MM.1S (cell line): ENCODE measurements at regions not wholly inside any gene's neighbourhood (a gene's known extent, or its start where the extent isn't known, plus 50 kb on each side); places are given as distances from the start of the nearest gene placed in this dataset.

Source experiments
- DNase-seq: peaks from one replicate; pipeline ENCODE4 v3.0.0-alpha.2; 2015
- H2AFZ ChIP-seq: fragments of 300-600 bp; sonication (generic); 2 replicates; pipeline ENCODE4 v1.6.0; 2016; ENCODE audit warnings: antibody characterized with exemption, low read length
- H3F3A ChIP-seq: fragments of 300-600 bp; sonication (generic); 2 replicates; pipeline ENCODE4 v1.6.1; 2016; ENCODE audit warnings: mild to moderate bottlenecking, antibody characterized with exemption, low read length, moderate library complexity, mixed read lengths; ENCODE audit not compliant: insufficient read depth
- H3K27ac ChIP-seq: fragments of 300-600 bp; sonication (generic); 2 replicates; pipeline ENCODE4 v1.5.1; 2016; ENCODE audit warnings: mild to moderate bottlenecking, low read length
- H3K27me3 ChIP-seq: fragments of 300-600 bp; sonication (generic); replicated peaks from 2 replicates; pipeline ENCODE4 v1.6.0; 2016; ENCODE audit warnings: low read length; ENCODE audit not compliant: insufficient read depth
- H3K36me3 ChIP-seq: fragments of 300-600 bp; sonication (generic); replicated peaks from 2 replicates; pipeline ENCODE4 v1.6.1; 2016; ENCODE audit warnings: mild to moderate bottlenecking, low read length, mixed read lengths; ENCODE audit not compliant: insufficient read depth
- H3K4me1 ChIP-seq: fragments of 300-600 bp; sonication (generic); 2 replicates; pipeline ENCODE4 v1.6.1; 2016; ENCODE audit warnings: low read length, mixed read lengths
- H3K4me2 ChIP-seq: fragments of 300-600 bp; sonication (generic); 2 replicates; pipeline ENCODE4 v1.6.0; 2016; ENCODE audit warnings: low read depth, low read length
- H3K4me3 ChIP-seq: fragments of 300-600 bp; sonication (generic); 2 replicates; pipeline ENCODE4 v1.5.1; 2016; ENCODE audit warnings: low read length, mixed read lengths
- H3K79me2 ChIP-seq: fragments of 300-600 bp; sonication (generic); 2 replicates; pipeline ENCODE4 v1.6.1; 2016; ENCODE audit warnings: mixed run types, low read length, mixed read lengths
- H3K9ac ChIP-seq: fragments of 300-600 bp; sonication (generic); 2 replicates; pipeline ENCODE4 v1.6.1; 2016; ENCODE audit warnings: low read length, mixed read lengths
- H3K9me2 ChIP-seq: fragments of 300-600 bp; sonication (generic); replicated peaks from 2 replicates; pipeline ENCODE4 v1.6.1; 2016; ENCODE audit warnings: mild to moderate bottlenecking, low read length, mixed read lengths; ENCODE audit not compliant: insufficient read depth
- H3K9me3 ChIP-seq: fragments of 300-600 bp; sonication (generic); replicated peaks from 2 replicates; pipeline ENCODE4 v1.6.1; 2016; ENCODE audit warnings: mild to moderate bottlenecking, low read length, mixed read lengths; ENCODE audit not compliant: insufficient read depth
- H4K20me1 ChIP-seq: fragments of 300-600 bp; sonication (generic); 2 replicates; pipeline ENCODE4 v1.6.1; 2016; ENCODE audit warnings: mild to moderate bottlenecking, low read length, moderate library complexity, mixed read lengths; ENCODE audit not compliant: insufficient read depth
- EZH2 ChIP-seq: fragments of 300-600 bp; sonication (generic); optimal IDR thresholded peaks from 2 replicates; pipeline ENCODE3; 2017; ENCODE audit warnings: low read depth, mild to moderate bottlenecking, antibody characterized with exemption, low read length, mixed read lengths
- EZH2phosphoT487 ChIP-seq: fragments of 300-600 bp; sonication (generic); IDR thresholded peaks from 2 replicates; pipeline ENCODE4 v1.6.1; 2018; ENCODE audit warnings: antibody characterized with exemption, low read length
- TF ChIP-seq, protein P1 (sequence below): fragments of 300-600 bp; sonication (generic); IDR thresholded peaks from 2 replicates; pipeline ENCODE4 v1.5.1; 2016; ENCODE audit warnings: antibody characterized with exemption, low read length, mixed read lengths

DNA sequence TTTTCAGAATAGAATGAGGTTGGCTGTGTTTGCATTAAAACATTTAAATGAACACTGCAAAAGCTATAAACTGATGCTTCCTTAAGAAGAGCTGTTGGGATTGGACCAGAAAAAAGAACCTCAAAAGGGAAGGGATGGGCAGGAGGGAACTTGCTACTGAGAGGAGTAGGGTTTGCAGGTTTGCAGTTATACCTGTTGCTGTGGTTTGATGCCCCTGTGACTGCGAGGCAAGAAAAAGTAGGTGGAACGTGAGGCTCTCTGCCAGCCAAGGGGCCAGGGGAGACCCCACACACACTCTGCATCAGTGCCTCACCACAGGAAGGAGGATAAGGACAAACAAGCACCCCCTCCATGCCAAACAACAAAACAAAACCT lies 197.2 kb downstream of the BCAS1 start:
- Histone ChIP-seq H3K4me1 (peaks cover 32% of the 10 kb centered on the region), H3K9me2 (no peaks in the 10 kb centered on the region), H3K36me3 (no peaks in the 10 kb centered on the region), H3K27me3 (no peaks in the 10 kb centered on the region), H3K9me3 (no peaks in the 10 kb centered on the region), H4K20me1 (no peaks in the 10 kb centered on the region), H3K4me3 (peak overlapping the region; percentile 60), H2AFZ (peak overlapping the region; percentile 68), H3K79me2 (peaks cover 5% of the 10 kb centered on the region; the same call in 1 of the 2 replicates), H3F3A (peaks cover 34% of the 10 kb centered on the region), H3K9ac (peak overlapping the region; percentile 51), H3K4me2 (peak overlapping the region; percentile 91), H3K27ac (peak overlapping the region; percentile 83)
- TF ChIP-seq EZH2phosphoT487, result no peak
- TF ChIP-seq, protein P1, sequence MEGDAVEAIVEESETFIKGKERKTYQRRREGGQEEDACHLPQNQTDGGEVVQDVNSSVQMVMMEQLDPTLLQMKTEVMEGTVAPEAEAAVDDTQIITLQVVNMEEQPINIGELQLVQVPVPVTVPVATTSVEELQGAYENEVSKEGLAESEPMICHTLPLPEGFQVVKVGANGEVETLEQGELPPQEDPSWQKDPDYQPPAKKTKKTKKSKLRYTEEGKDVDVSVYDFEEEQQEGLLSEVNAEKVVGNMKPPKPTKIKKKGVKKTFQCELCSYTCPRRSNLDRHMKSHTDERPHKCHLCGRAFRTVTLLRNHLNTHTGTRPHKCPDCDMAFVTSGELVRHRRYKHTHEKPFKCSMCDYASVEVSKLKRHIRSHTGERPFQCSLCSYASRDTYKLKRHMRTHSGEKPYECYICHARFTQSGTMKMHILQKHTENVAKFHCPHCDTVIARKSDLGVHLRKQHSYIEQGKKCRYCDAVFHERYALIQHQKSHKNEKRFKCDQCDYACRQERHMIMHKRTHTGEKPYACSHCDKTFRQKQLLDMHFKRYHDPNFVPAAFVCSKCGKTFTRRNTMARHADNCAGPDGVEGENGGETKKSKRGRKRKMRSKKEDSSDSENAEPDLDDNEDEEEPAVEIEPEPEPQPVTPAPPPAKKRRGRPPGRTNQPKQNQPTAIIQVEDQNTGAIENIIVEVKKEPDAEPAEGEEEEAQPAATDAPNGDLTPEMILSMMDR, result no peak
- no peak for TF ChIP-seq EZH2
- peak; percentile 26 for DNase-seq

DNA sequence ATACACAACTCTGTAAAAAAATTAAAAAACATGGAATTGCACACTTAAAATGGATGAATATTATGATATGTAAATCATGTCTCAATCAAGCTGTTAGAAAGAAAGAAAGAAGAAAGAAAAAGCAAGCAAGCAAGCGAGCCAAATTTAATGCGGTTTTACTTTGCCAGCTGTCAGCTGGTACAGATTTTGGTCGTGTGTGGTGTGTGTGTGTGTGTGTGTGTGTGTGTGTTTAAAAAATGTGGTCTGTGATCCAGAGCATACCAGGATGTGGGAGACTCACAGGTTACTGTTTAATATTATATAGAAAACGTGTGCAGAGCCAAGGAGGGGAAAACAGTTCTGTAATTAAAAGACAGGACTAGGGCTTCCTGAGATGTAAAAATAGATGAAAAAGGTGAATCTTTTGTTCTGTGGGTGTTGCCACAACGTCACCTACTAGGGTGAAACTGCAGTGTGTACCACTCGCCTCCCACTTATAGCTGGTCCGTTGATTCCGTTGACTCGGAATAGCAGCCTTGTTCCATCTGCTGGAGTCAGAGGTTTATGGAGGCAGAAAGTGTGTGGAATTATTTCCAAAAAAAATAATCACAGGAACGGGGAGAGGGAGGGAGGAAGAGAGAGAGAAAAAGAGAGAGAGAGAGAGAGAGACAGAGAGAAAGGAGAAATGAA lies 197.7 kb downstream of the BCAS1 start:
- peaks cover 37% of the 10 kb centered on the region for H3K4me1 ChIP-seq
- no peaks in the 10 kb centered on the region for H3K36me3 ChIP-seq
- H3K4me3 ChIP-seq, result peak overlapping the region; percentile 60
- peak overlapping the region; percentile 83 for H3K27ac ChIP-seq
- H4K20me1 ChIP-seq, result no peaks in the 10 kb centered on the region
- H3F3A ChIP-seq, result peaks cover 38% of the 10 kb centered on the region
- peak; percentile 72 for DNase-seq
- H3K79me2 ChIP-seq, result peaks cover 5% of the 10 kb centered on the region; the same call in 1 of the 2 replicates
- H3K9ac ChIP-seq, result peak overlapping the region; percentile 51
- H3K9me3 ChIP-seq, result no peaks in the 10 kb centered on the region
- H2AFZ ChIP-seq, result peak overlapping the region; percentile 68
- TF ChIP-seq EZH2phosphoT487, result no peak
- TF ChIP-seq, protein P1, result no peak
- no peak for TF ChIP-seq EZH2
- no peaks in the 10 kb centered on the region for H3K27me3 ChIP-seq
- no peaks in the 10 kb centered on the region for H3K9me2 ChIP-seq
- H3K4me2 ChIP-seq, result peak overlapping the region; percentile 91

DNA sequence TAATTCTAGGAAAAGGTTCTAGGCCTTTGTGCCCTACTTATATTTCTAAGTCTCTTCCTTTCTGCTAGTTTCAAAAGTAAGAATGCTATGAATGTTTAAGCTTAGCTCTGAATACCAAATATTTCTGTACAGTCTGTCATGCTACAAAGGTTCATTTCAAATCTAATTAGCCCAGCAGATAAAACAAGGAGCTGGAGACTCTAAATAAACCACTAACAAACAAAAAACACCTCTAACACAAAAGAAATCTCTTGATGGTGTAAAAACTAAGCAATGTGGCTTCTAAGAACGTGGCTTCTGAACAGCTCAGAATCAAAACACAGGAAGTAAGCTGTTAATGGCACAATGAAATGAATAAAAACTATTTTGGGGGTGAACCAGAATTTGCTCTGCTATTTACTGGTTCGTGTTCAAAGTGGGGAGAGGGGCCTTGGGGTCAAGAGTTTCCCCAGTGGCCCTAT lies 198.3 kb downstream of the BCAS1 start:
- peak; percentile 39 for DNase-seq
- Histone ChIP-seq H3K4me3 (peak overlapping the region; percentile 60), H2AFZ (peak overlapping the region; percentile 68), H4K20me1 (no peaks in the 10 kb centered on the region), H3K79me2 (peaks cover 5% of the 10 kb centered on the region; the same call in 1 of the 2 replicates), H3F3A (peaks cover 44% of the 10 kb centered on the region), H3K27ac (peak overlapping the region; percentile 83), H3K9ac (peak overlapping the region; percentile 51), H3K4me2 (peak overlapping the region; percentile 91), H3K36me3 (no peaks in the 10 kb centered on the region), H3K4me1 (peaks cover 40% of the 10 kb centered on the region), H3K9me2 (no peaks in the 10 kb centered on the region), H3K9me3 (no peaks in the 10 kb centered on the region), H3K27me3 (no peaks in the 10 kb centered on the region)
- TF ChIP-seq EZH2phosphoT487 (no peak), EZH2 (no peak)
- TF ChIP-seq, protein P1, result no peak
